Breast epithelium (tissue), 4 donors: ENCODE measurements at regions not wholly inside any gene's neighbourhood (a gene's known extent, or its start where the extent isn't known, plus 50 kb on each side); places are given as distances from the start of the nearest gene placed in this dataset.

Experiments used
- DNase-seq, 2 donors: peaks; one replicate each; pipeline ENCODE4 v3.0.0-alpha.2; 2019; ENCODE audit warnings: low spot score in 2 of 2
- H3K27ac ChIP-seq, 2 donors: fragments of 200-600 bp; sonication (generic) in 1 of 2; one replicate each; pipeline ENCODE4 v1.5.1; 2016 to 2019; ENCODE audit warnings: mild to moderate bottlenecking in 1 of 2
- H3K27me3 ChIP-seq, 2 donors: fragments of 200-600 bp; sonication (generic) in 1 of 2; one replicate each; pipeline versions ENCODE4 v1.5.1 to v1.6.0; 2017 to 2019; ENCODE audit warnings: control low read depth in 1 of 2, mild to moderate bottlenecking in 1 of 2
- H3K36me3 ChIP-seq: fragments of 200-600 bp; one replicate; pipeline ENCODE4 v1.5.1; 2019
- H3K4me1 ChIP-seq, 2 donors: fragments of 200-600 bp; sonication (generic); one replicate each; pipeline ENCODE4 v1.5.1; 2016 to 2019; ENCODE audit warnings: control low read depth in 1 of 2
- H3K4me3 ChIP-seq, 3 donors: fragments of 200-600 bp; sonication (generic); 1 replicate in 2 of 3; 2 replicates in 1 of 3; pipeline ENCODE4 v1.5.1; 2016 to 2019; ENCODE audit warnings: mild to moderate bottlenecking in 3 of 3, moderate library complexity in 2 of 3
- H3K9me3 ChIP-seq, 2 donors: fragments of 200-600 bp; sonication (generic) in 1 of 2; one replicate each; pipeline ENCODE4 v1.5.1; 2016 to 2019; ENCODE audit warnings: control low read depth in 1 of 2
- POLR2A ChIP-seq: fragments of 450-650 bp; IDR thresholded peaks from one replicate; pipeline ENCODE4 v1.6.1; 2016; ENCODE audit warnings: antibody characterized with exemption, mild to moderate bottlenecking, moderate library complexity
- POLR2AphosphoS5 ChIP-seq, 3 donors: sonication (generic); formaldehyde crosslinking; IDR thresholded peaks; one replicate each; pipeline ENCODE4 v1.6.1; 2017; ENCODE audit warnings: antibody characterized with exemption in 3 of 3
- intact Hi-C: fragments of 100-400 bp; cut with DNase I; formaldehyde crosslinking; loops from one replicate; pipeline ENCODE4 v1.15.1; 2023; ENCODE audit warnings: low total_unique reads
- TF ChIP-seq, protein P1 (sequence below), 3 donors: fragments of 450-650 bp; IDR thresholded peaks; one replicate each; pipeline ENCODE4 v1.5.1; 2016 to 2017; ENCODE audit warnings: antibody characterized with exemption in 3 of 3, mild to moderate bottlenecking in 3 of 3, moderate library complexity in 3 of 3

DNA sequence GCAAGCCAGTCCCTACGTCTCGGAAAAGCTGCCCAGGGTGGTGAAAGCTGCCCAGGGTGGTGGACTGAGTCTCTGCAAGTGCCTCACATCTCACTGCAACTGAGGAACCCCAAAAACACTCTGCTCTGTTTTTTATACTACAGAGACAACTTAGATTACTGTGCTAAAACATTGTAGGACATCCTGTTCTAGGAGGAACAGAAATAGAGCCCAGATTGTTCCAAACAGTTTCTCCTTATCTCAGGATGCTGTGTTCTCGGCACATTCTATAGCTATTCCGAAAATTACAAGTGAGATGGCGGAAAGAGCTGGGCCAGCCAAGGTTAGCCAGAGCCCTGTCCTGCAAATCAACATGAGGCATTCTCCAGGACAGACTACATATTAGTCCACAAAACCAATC is 138.7 kb downstream of the LRIG3 start:
- DNase-seq: no peak
- no peaks in the 10 kb centered on the region for H3K27me3 ChIP-seq

DNA sequence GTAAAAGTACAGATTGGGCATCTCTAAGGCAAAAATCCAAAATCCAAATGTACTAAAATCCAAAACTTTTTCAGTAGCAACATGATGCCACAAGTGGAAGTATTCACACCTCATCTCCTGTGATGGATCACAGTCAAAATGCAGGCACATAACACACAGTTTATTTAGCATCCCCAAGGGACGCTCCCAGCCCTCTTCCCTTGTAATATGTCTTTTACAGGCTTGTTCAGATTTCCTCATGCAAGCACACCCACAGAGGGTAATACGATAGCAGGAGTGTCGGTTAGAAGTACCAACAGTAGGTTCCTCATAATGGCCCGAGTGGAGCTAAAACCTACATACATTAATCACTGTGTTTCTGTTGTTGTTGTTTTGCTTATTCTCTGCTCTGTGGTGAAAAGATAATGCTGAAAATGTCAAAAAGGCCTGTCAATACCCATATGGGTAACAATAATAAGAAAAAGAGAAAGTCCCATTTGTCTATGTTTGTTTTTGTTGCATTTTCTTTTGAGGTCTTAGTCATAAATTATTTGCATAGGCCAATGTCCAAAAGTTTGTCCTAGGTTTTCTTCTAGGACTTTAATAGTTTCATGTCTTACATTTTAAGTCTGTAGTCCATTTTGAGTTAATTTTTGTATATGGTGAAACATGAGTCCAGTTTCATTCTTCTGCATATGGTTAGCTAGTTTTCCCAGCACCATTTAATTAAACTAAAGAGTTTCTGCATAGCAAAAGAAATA is 133.1 kb downstream of the LRIG3 start:
- Histone ChIP-seq H3K4me1 (no peaks in the 10 kb centered on the region), H3K27me3 (no peaks in the 10 kb centered on the region), H3K36me3 (no peaks in the 10 kb centered on the region), H3K4me3 (no peak overlapping the region), H3K27ac (no peak overlapping the region), H3K9me3 (no peaks in the 10 kb centered on the region)
- no peak for DNase-seq
- TF ChIP-seq, protein P1, sequence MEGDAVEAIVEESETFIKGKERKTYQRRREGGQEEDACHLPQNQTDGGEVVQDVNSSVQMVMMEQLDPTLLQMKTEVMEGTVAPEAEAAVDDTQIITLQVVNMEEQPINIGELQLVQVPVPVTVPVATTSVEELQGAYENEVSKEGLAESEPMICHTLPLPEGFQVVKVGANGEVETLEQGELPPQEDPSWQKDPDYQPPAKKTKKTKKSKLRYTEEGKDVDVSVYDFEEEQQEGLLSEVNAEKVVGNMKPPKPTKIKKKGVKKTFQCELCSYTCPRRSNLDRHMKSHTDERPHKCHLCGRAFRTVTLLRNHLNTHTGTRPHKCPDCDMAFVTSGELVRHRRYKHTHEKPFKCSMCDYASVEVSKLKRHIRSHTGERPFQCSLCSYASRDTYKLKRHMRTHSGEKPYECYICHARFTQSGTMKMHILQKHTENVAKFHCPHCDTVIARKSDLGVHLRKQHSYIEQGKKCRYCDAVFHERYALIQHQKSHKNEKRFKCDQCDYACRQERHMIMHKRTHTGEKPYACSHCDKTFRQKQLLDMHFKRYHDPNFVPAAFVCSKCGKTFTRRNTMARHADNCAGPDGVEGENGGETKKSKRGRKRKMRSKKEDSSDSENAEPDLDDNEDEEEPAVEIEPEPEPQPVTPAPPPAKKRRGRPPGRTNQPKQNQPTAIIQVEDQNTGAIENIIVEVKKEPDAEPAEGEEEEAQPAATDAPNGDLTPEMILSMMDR (IDR thresholded peaks at IDR 0.05): no peak
- no peak for TF ChIP-seq POLR2AphosphoS5 (IDR thresholded peaks at IDR 0.05)
- no peak for TF ChIP-seq POLR2A
- intact Hi-C loops: no loop called here

More for the DNA sequence above, 138.7 kb downstream of the LRIG3 start:
- Histone ChIP-seq H3K36me3 (no peaks in the 10 kb centered on the region), H3K27ac (no peak overlapping the region), H3K4me1 (no peaks in the 10 kb centered on the region), H3K4me3 (no peak overlapping the region), H3K9me3 (no peaks in the 10 kb centered on the region)
- intact Hi-C loops: no loop called here
- TF ChIP-seq, protein P1 (IDR thresholded peaks at IDR 0.05): no peak
- TF ChIP-seq POLR2A (no peak), POLR2AphosphoS5 (IDR thresholded peaks at IDR 0.05) (no peak)

DNA sequence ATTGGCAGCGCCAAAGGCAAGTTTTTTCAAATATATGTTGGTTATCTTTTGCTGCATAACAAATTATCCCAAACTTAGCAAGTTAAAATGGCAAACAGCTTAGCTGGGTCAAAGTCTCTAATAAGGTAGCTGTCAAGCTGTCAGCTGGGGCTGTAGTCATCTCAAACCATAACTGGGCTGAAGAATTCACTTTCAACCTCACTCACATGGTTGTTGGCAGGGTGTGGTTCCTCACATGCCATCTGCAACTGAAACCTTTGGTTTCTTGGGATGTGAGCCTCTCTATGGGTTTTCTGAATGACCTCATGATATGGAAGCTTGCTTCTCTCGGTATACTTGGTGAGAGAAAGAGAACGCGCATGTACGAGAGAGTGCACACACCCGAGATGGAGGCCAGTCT is 125.4 kb downstream of the LRIG3 start:
- Histone ChIP-seq H3K36me3 (no peaks in the 10 kb centered on the region), H3K4me3 (no peak overlapping the region), H3K27me3 (no peaks in the 10 kb centered on the region), H3K4me1 (no peaks in the 10 kb centered on the region), H3K27ac (no peak overlapping the region), H3K9me3 (peaks cover 0 to 8% of the 10 kb centered on the region in 2 donors)
- no peak for DNase-seq
- intact Hi-C loops: no loop called here
- TF ChIP-seq, protein P1 (IDR thresholded peaks at IDR 0.05): no peak
- TF ChIP-seq POLR2A (no peak), POLR2AphosphoS5 (IDR thresholded peaks at IDR 0.05) (no peak)

DNA sequence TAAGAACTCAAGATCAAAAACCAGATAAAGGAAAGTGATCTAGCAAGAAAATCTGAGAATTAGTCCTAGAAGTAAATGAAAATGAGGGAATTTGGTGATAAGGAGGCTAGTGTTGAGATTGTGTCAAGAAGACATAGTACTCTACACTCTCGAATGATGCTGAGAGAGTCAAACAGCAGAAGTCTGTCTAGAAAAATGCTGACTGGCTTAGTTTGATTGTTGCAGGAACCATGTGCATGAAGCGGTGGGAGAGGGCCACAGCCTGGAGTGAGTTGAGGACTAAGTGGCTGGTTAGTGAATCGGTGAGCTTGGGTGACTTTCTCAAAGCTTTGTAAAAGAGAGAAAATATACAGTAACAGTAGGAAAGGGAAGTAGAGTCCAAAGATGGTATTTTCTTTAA is 124.5 kb downstream of the LRIG3 start:
- H3K4me3 ChIP-seq: no peak overlapping the region
- H3K27ac ChIP-seq: no peak overlapping the region
- H3K36me3 ChIP-seq: no peaks in the 10 kb centered on the region
- no peak for TF ChIP-seq POLR2A
- no peak for TF ChIP-seq POLR2AphosphoS5 (IDR thresholded peaks at IDR 0.05)
- TF ChIP-seq, protein P1 (IDR thresholded peaks at IDR 0.05): no peak
- H3K4me1 ChIP-seq: no peaks in the 10 kb centered on the region
- no peaks in the 10 kb centered on the region for H3K27me3 ChIP-seq
- H3K9me3 ChIP-seq: peaks cover 0 to 8% of the 10 kb centered on the region in 2 donors
- no peak for DNase-seq
- intact Hi-C loops: no loop called here

DNA sequence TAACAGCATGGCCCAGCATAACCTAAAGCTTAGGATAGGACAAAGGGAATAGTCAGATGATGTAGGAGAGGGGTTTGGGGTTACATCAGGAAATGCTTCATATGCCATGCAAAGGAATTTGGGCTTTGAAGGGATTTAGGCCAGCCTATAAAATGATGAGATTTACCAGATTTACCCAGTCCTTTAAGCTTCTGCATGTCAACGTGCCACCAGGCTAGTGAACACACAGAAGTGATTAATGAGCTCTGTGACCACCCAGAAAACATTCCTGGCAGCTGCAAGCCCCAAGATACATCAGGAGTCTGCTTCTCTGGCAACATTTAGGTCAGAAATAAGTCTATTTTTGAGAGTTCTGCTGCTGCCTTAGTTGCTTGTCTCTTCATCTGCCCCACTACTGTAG is 118.3 kb downstream of the LRIG3 start:
- H3K4me1 ChIP-seq: no peaks in the 10 kb centered on the region
- H3K27me3 ChIP-seq: no peaks in the 10 kb centered on the region
- no peak overlapping the region for H3K4me3 ChIP-seq
- DNase-seq: no peak
- H3K36me3 ChIP-seq: no peaks in the 10 kb centered on the region
- H3K27ac ChIP-seq: no peak overlapping the region
- peaks cover 0 to 8% of the 10 kb centered on the region in 2 donors for H3K9me3 ChIP-seq
- no peak for TF ChIP-seq POLR2A
- TF ChIP-seq POLR2AphosphoS5 (IDR thresholded peaks at IDR 0.05): no peak
- TF ChIP-seq, protein P1 (IDR thresholded peaks at IDR 0.05): no peak
- intact Hi-C loops: no loop called here
